ENCODE measurements at regions not wholly inside any gene's neighbourhood (a gene's known extent, or its start where the extent isn't known, plus 50 kb on each side); places are given as distances from the start of the nearest gene placed in this dataset.

- Histone ChIP-seq H3K27ac (no peak overlapping the region), H3K4me1 (peaks cover 0 to 3% of the 10 kb centered on the region in 2 donors), H3K36me3 (no peaks in the 10 kb centered on the region), H3K27me3 (no peaks in the 10 kb centered on the region), H3K4me3 (no peak overlapping the region), H3K9me3 (no peaks in the 10 kb centered on the region)
- TF ChIP-seq, protein P1, sequence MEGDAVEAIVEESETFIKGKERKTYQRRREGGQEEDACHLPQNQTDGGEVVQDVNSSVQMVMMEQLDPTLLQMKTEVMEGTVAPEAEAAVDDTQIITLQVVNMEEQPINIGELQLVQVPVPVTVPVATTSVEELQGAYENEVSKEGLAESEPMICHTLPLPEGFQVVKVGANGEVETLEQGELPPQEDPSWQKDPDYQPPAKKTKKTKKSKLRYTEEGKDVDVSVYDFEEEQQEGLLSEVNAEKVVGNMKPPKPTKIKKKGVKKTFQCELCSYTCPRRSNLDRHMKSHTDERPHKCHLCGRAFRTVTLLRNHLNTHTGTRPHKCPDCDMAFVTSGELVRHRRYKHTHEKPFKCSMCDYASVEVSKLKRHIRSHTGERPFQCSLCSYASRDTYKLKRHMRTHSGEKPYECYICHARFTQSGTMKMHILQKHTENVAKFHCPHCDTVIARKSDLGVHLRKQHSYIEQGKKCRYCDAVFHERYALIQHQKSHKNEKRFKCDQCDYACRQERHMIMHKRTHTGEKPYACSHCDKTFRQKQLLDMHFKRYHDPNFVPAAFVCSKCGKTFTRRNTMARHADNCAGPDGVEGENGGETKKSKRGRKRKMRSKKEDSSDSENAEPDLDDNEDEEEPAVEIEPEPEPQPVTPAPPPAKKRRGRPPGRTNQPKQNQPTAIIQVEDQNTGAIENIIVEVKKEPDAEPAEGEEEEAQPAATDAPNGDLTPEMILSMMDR (IDR thresholded peaks at IDR 0.05) = no peak
- DNase-seq (ENCODE audit: low spot score) = no peak
Measured at GRCh38 chr11:44468345-44468988, 97.0 kb upstream of the CD82 start.

- H3K4me1 ChIP-seq = peaks cover 0 to 3% of the 10 kb centered on the region in 2 donors
- TF ChIP-seq, protein P1 (IDR thresholded peaks at IDR 0.05) = no peak
Measured at GRCh38 chr11:44469412-44469811, 96.1 kb upstream of the CD82 start.

GRCh38 chr11:44470854-44471253 lies 94.6 kb upstream of the CD82 start:
- Histone ChIP-seq H3K27ac (no peak overlapping the region), H3K36me3 (no peaks in the 10 kb centered on the region), H3K9me3 (no peaks in the 10 kb centered on the region), H3K4me1 (peaks cover 0 to 9% of the 10 kb centered on the region in 2 donors), H3K27me3 (no peaks in the 10 kb centered on the region), H3K4me3 (no peak overlapping the region)
- DNase-seq (ENCODE audit: low spot score) = no peak
- TF ChIP-seq, protein P1 (IDR thresholded peaks at IDR 0.05) = no peak

More at GRCh38 chr11:44469412-44469811, 96.1 kb upstream of the CD82 start:
- Histone ChIP-seq H3K27ac (no peak overlapping the region), H3K4me3 (no peak overlapping the region), H3K9me3 (no peaks in the 10 kb centered on the region), H3K27me3 (no peaks in the 10 kb centered on the region), H3K36me3 (no peaks in the 10 kb centered on the region)
- DNase-seq (ENCODE audit: low spot score) = no peak

- TF ChIP-seq, protein P1 (IDR thresholded peaks at IDR 0.05) = no peak
Measured at GRCh38 chr11:44471603-44472002, 93.9 kb upstream of the CD82 start.

GRCh38 chr11:44472916-44473315 lies 92.5 kb upstream of the CD82 start:
- DNase-seq (ENCODE audit: low spot score) = no peak
- H3K4me1 ChIP-seq = peaks cover 0 to 8% of the 10 kb centered on the region in 2 donors
- TF ChIP-seq, protein P1 (IDR thresholded peaks at IDR 0.05) = no peak
- H3K9me3 ChIP-seq = no peaks in the 10 kb centered on the region
- H3K36me3 ChIP-seq = no peaks in the 10 kb centered on the region
- H3K27ac ChIP-seq = no peak overlapping the region
- no peak overlapping the region for H3K4me3 ChIP-seq
- no peaks in the 10 kb centered on the region for H3K27me3 ChIP-seq

More at GRCh38 chr11:44471603-44472002, 93.9 kb upstream of the CD82 start:
- DNase-seq (ENCODE audit: low spot score) = no peak
- Histone ChIP-seq H3K36me3 (no peaks in the 10 kb centered on the region), H3K4me1 (peaks cover 0 to 9% of the 10 kb centered on the region in 2 donors), H3K4me3 (no peak overlapping the region), H3K9me3 (no peaks in the 10 kb centered on the region), H3K27me3 (no peaks in the 10 kb centered on the region), H3K27ac (no peak overlapping the region)

DNA sequence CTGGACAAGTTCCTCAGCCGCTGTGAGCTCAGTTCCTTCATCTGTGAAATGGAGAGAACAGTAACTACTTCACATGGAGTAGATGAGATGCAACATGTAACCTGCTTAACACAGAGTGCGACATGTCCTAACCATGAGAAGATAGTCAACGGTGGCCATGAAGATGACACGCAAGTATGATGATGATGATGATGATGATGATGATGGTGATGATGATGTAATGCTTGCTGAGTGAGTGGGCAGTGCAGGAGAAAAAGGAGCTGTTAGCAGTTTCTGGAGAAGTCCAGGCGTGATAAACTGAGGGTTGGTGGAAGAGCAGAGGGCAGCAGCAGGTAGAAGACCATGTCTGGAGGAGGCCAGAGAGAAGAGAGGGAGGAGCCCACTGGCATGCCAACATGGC lies 90.8 kb upstream of the CD82 start:
- no peak for DNase-seq (ENCODE audit: low spot score)
- no peaks in the 10 kb centered on the region for H3K9me3 ChIP-seq
- TF ChIP-seq, protein P1 (IDR thresholded peaks at IDR 0.05) = no peak
- no peak overlapping the region for H3K4me3 ChIP-seq
- H3K27me3 ChIP-seq = no peaks in the 10 kb centered on the region
- no peak overlapping the region for H3K27ac ChIP-seq
- peaks cover 0 to 6% of the 10 kb centered on the region in 2 donors for H3K4me1 ChIP-seq
- no peaks in the 10 kb centered on the region for H3K36me3 ChIP-seq
